HL-60 (cell line): ENCODE measurements at regions not wholly inside any gene's neighbourhood (a gene's known extent, or its start where the extent isn't known, plus 50 kb on each side); places are given as distances from the start of the nearest gene placed in this dataset.

Source experiments
- CTCF ChIP-seq: IDR thresholded peaks from one replicate; pipeline ENCODE4 v1.5.1; 2011; ENCODE audit warnings: low read length, control low read depth, inconsistent platforms; ENCODE audit not compliant: insufficient read depth
- GABPA ChIP-seq: IDR thresholded peaks from 2 replicates; pipeline ENCODE4 v1.6.1; 2012; ENCODE audit warnings: low read depth
- POLR2AphosphoS5 ChIP-seq: IDR thresholded peaks from 2 replicates; pipeline ENCODE4 v1.6.1; 2012; ENCODE audit warnings: low read depth
- SPI1 ChIP-seq: IDR thresholded peaks from 2 replicates; pipeline ENCODE4 v1.6.1; 2012; ENCODE audit warnings: low read depth, mild to moderate bottlenecking, borderline replicate concordance

- no peak for TF ChIP-seq CTCF
- no peak for TF ChIP-seq POLR2AphosphoS5
- TF ChIP-seq GABPA = no peak
- TF ChIP-seq SPI1 = no peak
Measured at GRCh38 chr5:155126573-155126972, 113.0 kb downstream of the KIF4B start.
